ENCODE measurements at regions not wholly inside any gene's neighbourhood (a gene's known extent, or its start where the extent isn't known, plus 50 kb on each side); places are given as distances from the start of the nearest gene placed in this dataset.

GRCh38 chr1:82724246-82724645 is 923.5 kb downstream of the ADGRL2 start:
- no peak for TF ChIP-seq POLR2A (IDR thresholded peaks at IDR 0.05; ENCODE audit: low read depth, low read length)
- DNase-seq (ENCODE audit: insufficient read length, low spot score) (no peak), FAIRE-seq (no peak)

- DNase-seq (ENCODE audit: insufficient read length, low spot score) = no peak
- FAIRE-seq = no peak
- no peak for TF ChIP-seq POLR2A (IDR thresholded peaks at IDR 0.05; ENCODE audit: low read depth, low read length)
Measured at GRCh38 chr1:82722608-82723007, 921.9 kb downstream of the ADGRL2 start.

- FAIRE-seq (no peak), DNase-seq (ENCODE audit: insufficient read length, low spot score) (no peak)
- TF ChIP-seq POLR2A (IDR thresholded peaks at IDR 0.05; ENCODE audit: low read depth, low read length) = no peak
Measured at GRCh38 chr1:82721702-82722101, 921.0 kb downstream of the ADGRL2 start.

GRCh38 chr1:82718719-82719419 is 918.1 kb downstream of the ADGRL2 start:
- TF ChIP-seq POLR2A (IDR thresholded peaks at IDR 0.05; ENCODE audit: low read depth, low read length) = no peak
- DNase-seq (ENCODE audit: insufficient read length, low spot score) = no peak
- FAIRE-seq = no peak

- no peak for DNase-seq (ENCODE audit: insufficient read length, low spot score)
- no peak for FAIRE-seq
- no peak for TF ChIP-seq POLR2A (IDR thresholded peaks at IDR 0.05; ENCODE audit: low read depth, low read length)
Measured at GRCh38 chr1:82710091-82710490, 909.4 kb downstream of the ADGRL2 start.

GRCh38 chr1:82707681-82708080 is 906.9 kb downstream of the ADGRL2 start:
- FAIRE-seq (no peak), DNase-seq (ENCODE audit: insufficient read length, low spot score) (no peak)
- no peak for TF ChIP-seq POLR2A (IDR thresholded peaks at IDR 0.05; ENCODE audit: low read depth, low read length)

- FAIRE-seq = no peak
- DNase-seq (ENCODE audit: insufficient read length, low spot score) = no peak
- TF ChIP-seq POLR2A (IDR thresholded peaks at IDR 0.05; ENCODE audit: low read depth, low read length) = no peak
Measured at GRCh38 chr1:82706741-82707140, 906.0 kb downstream of the ADGRL2 start.

- no peak for FAIRE-seq
- TF ChIP-seq POLR2A (IDR thresholded peaks at IDR 0.05; ENCODE audit: low read depth, low read length) = no peak
Measured at GRCh38 chr1:82704966-82705365, 904.2 kb downstream of the ADGRL2 start.

GRCh38 chr1:82704393-82704792 is 903.7 kb downstream of the ADGRL2 start:
- FAIRE-seq (no peak), DNase-seq (ENCODE audit: insufficient read length, low spot score) (no peak)
- TF ChIP-seq POLR2A (IDR thresholded peaks at IDR 0.05; ENCODE audit: low read depth, low read length) = no peak

More at GRCh38 chr1:82704966-82705365, 904.2 kb downstream of the ADGRL2 start:
- no peak for DNase-seq (ENCODE audit: insufficient read length, low spot score)

GRCh38 chr1:82703951-82704350 is 903.2 kb downstream of the ADGRL2 start:
- no peak for TF ChIP-seq POLR2A (IDR thresholded peaks at IDR 0.05; ENCODE audit: low read depth, low read length)
- DNase-seq (ENCODE audit: insufficient read length, low spot score) (no peak), FAIRE-seq (no peak)

- DNase-seq (ENCODE audit: insufficient read length, low spot score) (no peak), FAIRE-seq (no peak)
- no peak for TF ChIP-seq POLR2A (IDR thresholded peaks at IDR 0.05; ENCODE audit: low read depth, low read length)
Measured at GRCh38 chr1:82700476-82700875, 899.7 kb downstream of the ADGRL2 start.

GRCh38 chr1:82697965-82698364 is 897.2 kb downstream of the ADGRL2 start:
- DNase-seq (ENCODE audit: insufficient read length, low spot score) (no peak), FAIRE-seq (no peak)
- no peak for TF ChIP-seq POLR2A (IDR thresholded peaks at IDR 0.05; ENCODE audit: low read depth, low read length)

GRCh38 chr1:82695443-82695842 is 894.7 kb downstream of the ADGRL2 start:
- FAIRE-seq (no peak), DNase-seq (ENCODE audit: insufficient read length, low spot score) (no peak)
- TF ChIP-seq POLR2A (IDR thresholded peaks at IDR 0.05; ENCODE audit: low read depth, low read length) = no peak

GRCh38 chr1:82690411-82690810 is 889.7 kb downstream of the ADGRL2 start:
- no peak for FAIRE-seq

GRCh38 chr1:82689217-82689616 is 888.5 kb downstream of the ADGRL2 start:
- TF ChIP-seq POLR2A (IDR thresholded peaks at IDR 0.05; ENCODE audit: low read depth, low read length) = no peak

More at GRCh38 chr1:82690411-82690810, 889.7 kb downstream of the ADGRL2 start:
- TF ChIP-seq POLR2A (IDR thresholded peaks at IDR 0.05; ENCODE audit: low read depth, low read length) = no peak
- no peak for DNase-seq (ENCODE audit: insufficient read length, low spot score)

More at GRCh38 chr1:82689217-82689616, 888.5 kb downstream of the ADGRL2 start:
- FAIRE-seq (no peak), DNase-seq (ENCODE audit: insufficient read length, low spot score) (no peak)

Data from H54 (cell line).